ENCODE measurements at regions not wholly inside any gene's neighbourhood (a gene's known extent, or its start where the extent isn't known, plus 50 kb on each side); places are given as distances from the start of the nearest gene placed in this dataset.

- TF ChIP-seq CTCF (IDR thresholded peaks at IDR 0.05): no peak
Measured at GRCh38 chr12:34294671-34295365, 272.5 kb downstream of the ALG10 start.

GRCh38 chr12:34295366-34296142 is 273.3 kb downstream of the ALG10 start:
- TF ChIP-seq CTCF (IDR thresholded peaks at IDR 0.05): no peak

- no peak for TF ChIP-seq CTCF (IDR thresholded peaks at IDR 0.05)
Measured at GRCh38 chr12:34296143-34297041, 274.1 kb downstream of the ALG10 start.

GRCh38 chr12:34297126-34297789 is 275.0 kb downstream of the ALG10 start:
- no peak for TF ChIP-seq CTCF (IDR thresholded peaks at IDR 0.05)

GRCh38 chr12:34297790-34298164 is 275.5 kb downstream of the ALG10 start:
- TF ChIP-seq CTCF (IDR thresholded peaks at IDR 0.05): no peak

GRCh38 chr12:34298176-34298970 is 276.1 kb downstream of the ALG10 start:
- TF ChIP-seq CTCF (IDR thresholded peaks at IDR 0.05): no peak
